ENCODE measurements at regions not wholly inside any gene's neighbourhood (a gene's known extent, or its start where the extent isn't known, plus 50 kb on each side); places are given as distances from the start of the nearest gene placed in this dataset.
"Not testable (repeated sequence)": the region's sequence is repeated elsewhere in the genome, so short reads cannot be mapped to it uniquely, and the experiment has no call there.

- no peak for DNase-seq (ENCODE audit: low spot score in 2 of 2)
- Mint-ChIP-seq H3K36me3 (no peaks in the 10 kb centered on the region), H3K4me1 (no peaks in the 10 kb centered on the region), H3K4me3 (no peak overlapping the region), H3K27me3 (peaks cover 2% of the 10 kb centered on the region), H3K27ac (no peak overlapping the region), H3K9me3 (peaks cover 1% of the 10 kb centered on the region)
- no peak for ATAC-seq (ENCODE audit: low read depth)
Observed at GRCh38 chr2:175729049-175729706, 272.9 kb downstream of the LNPK start.

- Mint-ChIP-seq H3K27me3 (no peaks in the 10 kb centered on the region), H3K36me3 (no peaks in the 10 kb centered on the region), H3K4me3 (no peak overlapping the region), H3K4me1 (no peaks in the 10 kb centered on the region), H3K27ac (no peak overlapping the region), H3K9me3 (peaks cover 3% of the 10 kb centered on the region)
- ATAC-seq (ENCODE audit: low read depth) (no peak), DNase-seq (ENCODE audit: low spot score in 2 of 2) (no peak)
Observed at GRCh38 chr2:175728032-175728431, 274.0 kb downstream of the LNPK start.

- no peak for DNase-seq (ENCODE audit: low spot score in 2 of 2)
Observed at GRCh38 chr2:175726223-175726622, 275.8 kb downstream of the LNPK start.

GRCh38 chr2:175709248-175709647, 292.8 kb downstream of the LNPK start:
- DNase-seq (ENCODE audit: low spot score in 2 of 2): no peak

More at GRCh38 chr2:175726223-175726622, 275.8 kb downstream of the LNPK start:
- H3K36me3 Mint-ChIP-seq: no peaks in the 10 kb centered on the region
- peaks cover 7% of the 10 kb centered on the region for H3K9me3 Mint-ChIP-seq
- no peaks in the 10 kb centered on the region for H3K4me1 Mint-ChIP-seq
- no peak for ATAC-seq (ENCODE audit: low read depth)
- no peak overlapping the region for H3K27ac Mint-ChIP-seq
- H3K4me3 Mint-ChIP-seq: no peak overlapping the region
- no peaks in the 10 kb centered on the region for H3K27me3 Mint-ChIP-seq

GRCh38 chr2:175707322-175707721, 294.7 kb downstream of the LNPK start:
- Mint-ChIP-seq H3K9me3 (no peaks in the 10 kb centered on the region), H3K36me3 (no peaks in the 10 kb centered on the region), H3K4me1 (no peaks in the 10 kb centered on the region), H3K27ac (no peak overlapping the region), H3K4me3 (no peak overlapping the region), H3K27me3 (peaks cover 6% of the 10 kb centered on the region)
- ATAC-seq (ENCODE audit: low read depth) (no peak), DNase-seq (ENCODE audit: low spot score in 2 of 2) (no peak)

More at GRCh38 chr2:175709248-175709647, 292.8 kb downstream of the LNPK start:
- H3K36me3 Mint-ChIP-seq: no peaks in the 10 kb centered on the region
- H3K4me3 Mint-ChIP-seq: no peak overlapping the region
- H3K27me3 Mint-ChIP-seq: peaks cover 6% of the 10 kb centered on the region
- H3K4me1 Mint-ChIP-seq: no peaks in the 10 kb centered on the region
- H3K9me3 Mint-ChIP-seq: peaks cover 3% of the 10 kb centered on the region
- no peak for ATAC-seq (ENCODE audit: low read depth)
- H3K27ac Mint-ChIP-seq: no peak overlapping the region

- H3K4me3 Mint-ChIP-seq; H3K36me3 Mint-ChIP-seq; ATAC-seq (ENCODE audit: low read depth); H3K27ac Mint-ChIP-seq; DNase-seq (ENCODE audit: low spot score in 2 of 2); H3K9me3 Mint-ChIP-seq; H3K4me1 Mint-ChIP-seq; H3K27me3 Mint-ChIP-seq: not testable (repeated sequence)
Observed at GRCh38 chr2:175704568-175704967, 297.5 kb downstream of the LNPK start.

- no peak overlapping the region for H3K4me3 Mint-ChIP-seq
- H3K36me3 Mint-ChIP-seq: no peaks in the 10 kb centered on the region
- DNase-seq (ENCODE audit: low spot score in 2 of 2) (no peak), ATAC-seq (ENCODE audit: low read depth) (no peak)
- H3K27ac Mint-ChIP-seq: no peak overlapping the region
- no peaks in the 10 kb centered on the region for H3K9me3 Mint-ChIP-seq
- no peaks in the 10 kb centered on the region for H3K4me1 Mint-ChIP-seq
- H3K27me3 Mint-ChIP-seq: peaks cover 6% of the 10 kb centered on the region
Observed at GRCh38 chr2:175698061-175698460, 304.0 kb downstream of the LNPK start.

GRCh38 chr2:175690113-175690837, 311.8 kb downstream of the LNPK start:
- no peaks in the 10 kb centered on the region for H3K9me3 Mint-ChIP-seq
- H3K27ac Mint-ChIP-seq: no peak overlapping the region
- ATAC-seq (ENCODE audit: low read depth) (no peak), DNase-seq (ENCODE audit: low spot score in 2 of 2) (peak in 1 of 2 donors; percentile 15)
- H3K4me1 Mint-ChIP-seq: no peaks in the 10 kb centered on the region
- peaks cover 6% of the 10 kb centered on the region for H3K27me3 Mint-ChIP-seq
- H3K36me3 Mint-ChIP-seq: no peaks in the 10 kb centered on the region
- H3K4me3 Mint-ChIP-seq: no peak overlapping the region

GRCh38 chr2:175688243-175688642, 313.8 kb downstream of the LNPK start:
- Mint-ChIP-seq H3K36me3 (no peaks in the 10 kb centered on the region), H3K4me3 (no peak overlapping the region), H3K27ac (no peak overlapping the region), H3K4me1 (no peaks in the 10 kb centered on the region), H3K27me3 (peaks cover 5% of the 10 kb centered on the region), H3K9me3 (no peaks in the 10 kb centered on the region)
- no peak for ATAC-seq (ENCODE audit: low read depth)
- no peak for DNase-seq (ENCODE audit: low spot score in 2 of 2)

GRCh38 chr2:175687465-175687864, 314.6 kb downstream of the LNPK start:
- Mint-ChIP-seq H3K36me3 (no peaks in the 10 kb centered on the region), H3K27me3 (peaks cover 5% of the 10 kb centered on the region), H3K4me1 (no peaks in the 10 kb centered on the region), H3K9me3 (no peaks in the 10 kb centered on the region), H3K27ac (no peak overlapping the region), H3K4me3 (no peak overlapping the region)
- DNase-seq (ENCODE audit: low spot score in 2 of 2) (no peak), ATAC-seq (ENCODE audit: low read depth) (no peak)

GRCh38 chr2:175686002-175686401, 316.1 kb downstream of the LNPK start:
- Mint-ChIP-seq H3K27ac (no peak overlapping the region), H3K9me3 (no peaks in the 10 kb centered on the region), H3K4me1 (no peaks in the 10 kb centered on the region), H3K27me3 (peaks cover 5% of the 10 kb centered on the region), H3K36me3 (no peaks in the 10 kb centered on the region), H3K4me3 (no peak overlapping the region)
- DNase-seq (ENCODE audit: low spot score in 2 of 2): no peak
- ATAC-seq (ENCODE audit: low read depth): no peak

- no peak for ATAC-seq (ENCODE audit: low read depth)
- Mint-ChIP-seq H3K36me3 (no peaks in the 10 kb centered on the region), H3K27me3 (peaks cover 5% of the 10 kb centered on the region), H3K4me1 (no peaks in the 10 kb centered on the region), H3K9me3 (no peaks in the 10 kb centered on the region), H3K27ac (no peak overlapping the region), H3K4me3 (no peak overlapping the region)
- DNase-seq (ENCODE audit: low spot score in 2 of 2): no peak
Observed at GRCh38 chr2:175684466-175684865, 317.6 kb downstream of the LNPK start.

- H3K27ac Mint-ChIP-seq: no peak overlapping the region
- H3K4me1 Mint-ChIP-seq: no peaks in the 10 kb centered on the region
- H3K36me3 Mint-ChIP-seq: no peaks in the 10 kb centered on the region
- no peak overlapping the region for H3K4me3 Mint-ChIP-seq
- H3K27me3 Mint-ChIP-seq: no peaks in the 10 kb centered on the region
- no peak for ATAC-seq (ENCODE audit: low read depth)
- H3K9me3 Mint-ChIP-seq: no peaks in the 10 kb centered on the region
- no peak for DNase-seq (ENCODE audit: low spot score in 2 of 2)
Observed at GRCh38 chr2:175679728-175680127, 322.3 kb downstream of the LNPK start.

- no peak for ATAC-seq (ENCODE audit: low read depth)
Observed at GRCh38 chr2:175679231-175679630, 322.8 kb downstream of the LNPK start.

GRCh38 chr2:175677880-175678279, 324.2 kb downstream of the LNPK start:
- Mint-ChIP-seq H3K27ac (no peak overlapping the region), H3K4me3 (no peak overlapping the region), H3K4me1 (no peaks in the 10 kb centered on the region), H3K36me3 (no peaks in the 10 kb centered on the region), H3K9me3 (peaks cover 3% of the 10 kb centered on the region), H3K27me3 (no peaks in the 10 kb centered on the region)
- DNase-seq (ENCODE audit: low spot score in 2 of 2) (no peak), ATAC-seq (ENCODE audit: low read depth) (no peak)

More at GRCh38 chr2:175679231-175679630, 322.8 kb downstream of the LNPK start:
- Mint-ChIP-seq H3K4me3 (no peak overlapping the region), H3K27me3 (no peaks in the 10 kb centered on the region), H3K4me1 (no peaks in the 10 kb centered on the region), H3K36me3 (no peaks in the 10 kb centered on the region), H3K27ac (no peak overlapping the region), H3K9me3 (peaks cover 1% of the 10 kb centered on the region)
- no peak for DNase-seq (ENCODE audit: low spot score in 2 of 2)
